GM12878 (cell line): ENCODE measurements at regions not wholly inside any gene's neighbourhood (a gene's known extent, or its start where the extent isn't known, plus 50 kb on each side); places are given as distances from the start of the nearest gene placed in this dataset.

Experiments used
- CTCF ChIP-seq, 3 experiments: IDR thresholded peaks in 2 of 3; conservative IDR thresholded peaks in 1 of 3; 2 replicates each; pipeline ENCODE4 v1.5.1; 2011; ENCODE audit warnings: low read depth in 3 of 3, low read length in 3 of 3, mild to moderate bottlenecking in 3 of 3, control low read depth in 2 of 3, moderate library complexity in 2 of 3, inconsistent platforms in 1 of 3, mixed read lengths in 1 of 3; ENCODE audit not compliant: control insufficient read depth in 2 of 3, insufficient read depth in 1 of 3; ENCODE audit errors: extremely low read depth in 1 of 3
- EZH2 ChIP-seq: IDR thresholded peaks from 2 replicates; pipeline ENCODE4 v1.6.1; 2012; ENCODE audit warnings: low read depth, mild to moderate bottlenecking, control low read depth, inconsistent platforms, low read length, borderline replicate concordance; ENCODE audit not compliant: control insufficient read depth
- JUND ChIP-seq: IDR thresholded peaks from 2 replicates; pipeline ENCODE4 v1.6.1; 2012; ENCODE audit warnings: low read depth, mild to moderate bottlenecking, low read length, improper control_type of control experiment, moderate library complexity
- PAX5 ChIP-seq: IDR thresholded peaks from 2 replicates; pipeline ENCODE4 v1.6.1; 2011; ENCODE audit warnings: low read depth, low read length, borderline replicate concordance
- PBX3 ChIP-seq: IDR thresholded peaks from 2 replicates; pipeline ENCODE4 v1.6.1; 2011; ENCODE audit warnings: mild to moderate bottlenecking, low read depth, low read length, moderate library complexity; ENCODE audit not compliant: insufficient replicate concordance
- POLR2A ChIP-seq: IDR thresholded peaks from 2 replicates; pipeline ENCODE4 v1.6.1; 2011; ENCODE audit warnings: low read depth, mild to moderate bottlenecking, low read length
- PRDM15 ChIP-seq: fragments of 450-650 bp; formaldehyde crosslinking; IDR thresholded peaks from 2 replicates; pipeline ENCODE4 v1.4.0; 2020; ENCODE audit warnings: mild to moderate bottlenecking, moderate library complexity
- USF2 ChIP-seq: IDR thresholded peaks from 2 replicates; pipeline ENCODE4 v1.6.1; 2011; ENCODE audit warnings: low read depth, low read length, improper control_type of control experiment, borderline replicate concordance
- ZBTB33 ChIP-seq: fragments of 450-650 bp; IDR thresholded peaks from 2 replicates; pipeline ENCODE4 v1.6.1; 2017; ENCODE audit warnings: mild to moderate bottlenecking
- ZBTB40 ChIP-seq: fragments of 450-650 bp; IDR thresholded peaks from 2 replicates; pipeline ENCODE4 v1.6.1; 2016; ENCODE audit warnings: mild to moderate bottlenecking, moderate library complexity, borderline replicate concordance
- ZNF274 ChIP-seq: IDR thresholded peaks from one replicate; pipeline ENCODE4 v1.8.0; 2011; ENCODE audit not compliant: insufficient read length, insufficient read depth

- no peak for TF ChIP-seq PAX5
- TF ChIP-seq JUND: no peak
- TF ChIP-seq EZH2: no peak
- TF ChIP-seq ZBTB33: no peak
- no peak for TF ChIP-seq ZBTB40
- TF ChIP-seq ZNF274: no peak
- no peak for TF ChIP-seq PBX3
- no peak for TF ChIP-seq PRDM15 (CRISPR knock-in tag)
- no peak for TF ChIP-seq CTCF (IDR thresholded peaks at IDR 0.05 in 2 of 3, conservative IDR thresholded peaks at IDR 0.05 in 1 of 3; ENCODE audit: control insufficient read depth in 2 of 3, extremely low read depth in 1 of 3, insufficient read depth in 1 of 3, low read depth in 3 of 3, low read length in 3 of 3)
- no peak for TF ChIP-seq USF2
- no peak for TF ChIP-seq POLR2A
These were observed 102.4 kb upstream of the IGSF10 start for GRCh38 chr3:151563305-151563704.
